K562 (cell line): ENCODE measurements at regions not wholly inside any gene's neighbourhood (a gene's known extent, or its start where the extent isn't known, plus 50 kb on each side); places are given as distances from the start of the nearest gene placed in this dataset.
"Not testable (repeated sequence)": the region's sequence is repeated elsewhere in the genome, so short reads cannot be mapped to it uniquely, and the experiment has no call there.

Source experiments
- ATAC-seq: fragments of 200-7000 bp; cut with Tn5 transposase; 3 replicates; pipeline ENCODE4 v1.9.1; 2020; ENCODE audit warnings: moderate library complexity
- BruUV-seq: library from RNA; stranded (reverse); fragments of 400-500 nt; replicated peaks from 2 replicates; lab custom pipeline; 2021; lab: Mats Ljungman, UMichigan
- CTCF ChIA-PET: fragments of 300-600 bp; formaldehyde crosslinking; extraction: SDS; loops from one replicate; lab custom pipeline; 2021; ENCODE audit warnings: low intra/inter-chr PET ratio; lab: Yijun Ruan, JAX
- POLR2A ChIA-PET: fragments of 300-600, 350-650 bp; sonication (Branson Sonifier 250); formaldehyde crosslinking; extraction: SDS; loops from one replicate; lab custom pipeline; 2021; ENCODE audit warnings: antibody characterized with exemption, inconsistent platforms; lab: Yijun Ruan, JAX
- DNase-seq, 4 experiments: peaks; one replicate each; pipeline versions ENCODE4 v3.0.0 to v3.0.0-alpha.2; 2011 to 2018; ENCODE audit warnings: low spot score in 3 of 4, mixed read lengths in 3 of 4; ENCODE audit errors: extremely low read depth in 1 of 4
- FAIRE-seq: peaks from 2 replicates; lab custom pipeline; 2011; peaks lifted over from hg19 to GRCh38; lab: Jason Lieb, UNC
- H2AFZ ChIP-seq: 2 replicates; pipeline ENCODE4 v1.6.0; 2011; ENCODE audit warnings: low read depth, low read length, control low read depth, inconsistent platforms
- H3K27ac ChIP-seq: fragments of 200-600 bp; 3 replicates; pipeline ENCODE4 v1.8.0; 2011; ENCODE audit warnings: low read depth, mild to moderate bottlenecking, control low read depth, inconsistent platforms, low read length, moderate library complexity, mixed read lengths; ENCODE audit errors: extremely low read depth
- H3K27me3 ChIP-seq, 2 experiments: fragments of 300-600 bp in 1 of 2; 2 replicates in 1 of 2; 3 replicates in 1 of 2; pipeline versions ENCODE4 v1.6.0 to v1.8.0; 2011; ENCODE audit warnings: inconsistent platforms in 2 of 2, low read length in 2 of 2, mild to moderate bottlenecking in 1 of 2, mixed read lengths in 1 of 2, moderate library complexity in 1 of 2; ENCODE audit not compliant: control insufficient read depth in 2 of 2, insufficient read depth in 2 of 2
- H3K36me3 ChIP-seq: fragments of 300-600 bp; 3 replicates; pipeline ENCODE4 v1.8.0; 2011; ENCODE audit warnings: mild to moderate bottlenecking, low read length, inconsistent platforms; ENCODE audit not compliant: control insufficient read depth, insufficient read depth
- H3K4me1 ChIP-seq, 2 experiments: fragments of 200-600 bp in 1 of 2; replicated peaks in 1 of 2; 2 replicates in 1 of 2; 3 replicates in 1 of 2; pipeline versions ENCODE4 v1.5.1 to v1.8.0; 2011; ENCODE audit warnings: inconsistent platforms in 2 of 2, low read length in 2 of 2, mild to moderate bottlenecking in 1 of 2, mixed read lengths in 1 of 2, moderate library complexity in 1 of 2; ENCODE audit not compliant: control insufficient read depth in 2 of 2, insufficient read depth in 2 of 2
- H3K4me2 ChIP-seq: 2 replicates; pipeline ENCODE4 v1.6.1; 2011; ENCODE audit warnings: low read length, control low read depth, inconsistent platforms, mixed read lengths; ENCODE audit not compliant: insufficient read depth
- H3K4me3 ChIP-seq: fragments of 200-600 bp; sonication (generic), shearing (Covaris generic); 2 replicates; pipeline ENCODE4 v1.5.1; 2016; ENCODE audit warnings: control low read depth, inconsistent platforms
- H3K79me2 ChIP-seq: fragments of 200-600 bp; 3 replicates; pipeline ENCODE4 v1.8.0; 2011; ENCODE audit warnings: low read length, inconsistent platforms; ENCODE audit not compliant: control insufficient read depth, insufficient read depth
- H3K9ac ChIP-seq, 2 experiments: 2 replicates each; pipeline versions ENCODE4 v1.6.0 to v1.6.1; 2011; ENCODE audit warnings: low read depth in 2 of 2, low read length in 2 of 2, control low read depth in 1 of 2, inconsistent platforms in 1 of 2, mild to moderate bottlenecking in 1 of 2, mixed read lengths in 1 of 2; ENCODE audit not compliant: insufficient read depth in 1 of 2
- H3K9me1 ChIP-seq: one replicate; pipeline ENCODE4 v1.6.0; 2011; ENCODE audit warnings: inconsistent platforms, mild to moderate bottlenecking, low read length, moderate library complexity; ENCODE audit not compliant: control insufficient read depth, insufficient read depth
- H3K9me3 ChIP-seq: replicated peaks from 2 replicates; pipeline ENCODE4 v1.5.1; 2011; ENCODE audit warnings: low read depth, low read length, inconsistent platforms; ENCODE audit not compliant: control insufficient read depth, insufficient read depth
- H4K20me1 ChIP-seq: replicated peaks from 2 replicates; pipeline ENCODE4 v1.6.1; 2011; ENCODE audit warnings: low read length, inconsistent platforms, mixed read lengths; ENCODE audit not compliant: control insufficient read depth, insufficient read depth
- CEBPG ChIP-seq, 3 experiments: fragments of 200-800 bp in 1 of 3; sonication (Bioruptor generic) in 1 of 3; sonication (generic) in 1 of 3; formaldehyde crosslinking in 1 of 3; IDR thresholded peaks in 2 of 3; conservative IDR thresholded peaks in 1 of 3; 2 replicates each; pipeline versions ENCODE4 v1.6.1 to v1.8.0; 2016 to 2022; ENCODE audit warnings: missing compliant biosample characterization in 2 of 3, missing genetic modification characterization in 2 of 3, mild to moderate bottlenecking in 1 of 3, missing genetic modification reagents in 1 of 3
- NFE2 ChIP-seq: IDR thresholded peaks from 2 replicates; pipeline ENCODE4 v1.6.1; 2014; ENCODE audit warnings: antibody characterized with exemption, low read depth
- POLR3A ChIP-seq: IDR thresholded peaks from 2 replicates; pipeline ENCODE4 v1.6.1; 2011; ENCODE audit warnings: borderline replicate concordance, mild to moderate bottlenecking, moderate library complexity; ENCODE audit not compliant: insufficient read length, insufficient read depth; ENCODE audit errors: extremely low read depth
- WGBS: fragments of 100-300 bp; shearing (Covaris generic); methylation state at CpG from one replicate; pipeline ENCODE4 v1.1.6; 2016; ENCODE audit warnings: low coverage, mixed read lengths; ENCODE audit not compliant: insufficient coverage; ENCODE audit errors: missing lambda C conversion rate; 5-methylcytosine and 5-hydroxymethylcytosine counted together
- in situ Hi-C: fragments of 300-500 bp; cut with MboI; formaldehyde crosslinking; loops from 4 replicates; pipeline ENCODE4 v1.15.0; 2018; ENCODE audit warnings: inconsistent platforms, mixed read lengths
- intact Hi-C: fragments of 100-400 bp; cut with micrococcal nuclease; formaldehyde crosslinking; loops from 2 replicates; pipeline ENCODE4 v1.14.2; 2022

- in situ Hi-C loops = not testable (repeated sequence)
Measured at GRCh38 chr2:234389661-234390060, 107.2 kb downstream of the ARL4C start.

GRCh38 chr2:234388591-234388990 is 108.3 kb downstream of the ARL4C start:
- Histone ChIP-seq H4K20me1 (no peaks in the 10 kb centered on the region), H3K27me3 (no peaks in the 10 kb centered on the region), H3K36me3 (no peaks in the 10 kb centered on the region), H3K79me2 (no peaks in the 10 kb centered on the region), H2AFZ (no peak overlapping the region), H3K27ac (no peak overlapping the region), H3K9me3 (no peaks in the 10 kb centered on the region), H3K4me1 (no peaks in the 10 kb centered on the region), H3K9me1 (no peaks in the 10 kb centered on the region), H3K4me3 (no peak overlapping the region), H3K9ac (no peak overlapping the region), H3K4me2 (no peak overlapping the region)
- no TSS peak for BruUV-seq
- ChIA-PET CTCF (no interaction called here), POLR2A (no interaction called here)
- intact Hi-C loops = no loop called here
- 1% methylated on average over 5 of the region's 5 CpGs for WGBS
- no peak for DNase-seq
- ATAC-seq = no peak
- FAIRE-seq = no peak
- no peak for TF ChIP-seq POLR3A
- no peak for TF ChIP-seq CEBPG (CRISPR knock-in tag; IDR thresholded peaks at IDR 0.05)
- TF ChIP-seq CEBPG (tag; conservative IDR thresholded peaks at IDR 0.05 in 1 of 2, IDR thresholded peaks at IDR 0.05 in 1 of 2) = peak; percentile 45 to 92; a peak in 3 of 4 replicates
- TF ChIP-seq, all 486 proteins: peak for 1
- in situ Hi-C loops = no loop called here

More at GRCh38 chr2:234389661-234390060, 107.2 kb downstream of the ARL4C start:
- FAIRE-seq, H3K9me3 ChIP-seq, H3K36me3 ChIP-seq, H3K79me2 ChIP-seq, H3K4me2 ChIP-seq, H3K4me3 ChIP-seq, DNase-seq, H4K20me1 ChIP-seq, ATAC-seq, CTCF ChIA-PET, H3K4me1 ChIP-seq, BruUV-seq, H3K27ac ChIP-seq, intact Hi-C loops, H3K9me1 ChIP-seq, H2AFZ ChIP-seq, H3K27me3 ChIP-seq, H3K9ac ChIP-seq: not testable (repeated sequence)
- TF ChIP-seq NFE2 = 0 out of 2 replicates have a peak, but pooled peaks have one; percentile 4
- POLR2A ChIA-PET = interaction anchor here (0.6 kb wide), 1 partner anchor 11 kb away, joined by 3 read pairs; no protein-coding TSS in a partner anchor
- WGBS = 0% methylated on average over 3 of the region's 3 CpGs
